Spleen (tissue), 11 donors: ENCODE measurements at regions not wholly inside any gene's neighbourhood (a gene's known extent, or its start where the extent isn't known, plus 50 kb on each side); places are given as distances from the start of the nearest gene placed in this dataset.

Experiments
- DNase-seq: peaks from one replicate; pipeline ENCODE4 v3.0.0-alpha.2; 2020
- H3K27ac ChIP-seq, 8 donors: fragments of 200-600 bp; sonication (generic) in 7 of 8; 1 replicate in 4 of 8; 2 replicates in 4 of 8; pipeline versions ENCODE4 v1.5.0 to v1.8.0; 2016 to 2021; ENCODE audit warnings: inconsistent platforms in 4 of 8, mild to moderate bottlenecking in 4 of 8, moderate library complexity in 1 of 8
- H3K27me3 ChIP-seq, 7 donors: fragments of 200-600 bp; sonication (generic) in 6 of 7; replicated peaks in 1 of 7; 1 replicate in 4 of 7; 2 replicates in 3 of 7; pipeline versions ENCODE4 v1.5.0 to v1.8.0; 2016 to 2021; ENCODE audit warnings: inconsistent platforms in 3 of 7, mild to moderate bottlenecking in 1 of 7
- H3K36me3 ChIP-seq, 6 donors: fragments of 200-600 bp; sonication (generic) in 5 of 6; 1 replicate in 4 of 6; 2 replicates in 2 of 6; pipeline versions ENCODE4 v1.5.0 to v1.8.0; 2016 to 2021; ENCODE audit warnings: inconsistent platforms in 2 of 6
- H3K4me1 ChIP-seq, 6 donors: fragments of 200-600 bp; sonication (generic) in 5 of 6; 1 replicate in 3 of 6; 2 replicates in 3 of 6; pipeline versions ENCODE4 v1.5.0 to v1.8.0; 2016 to 2021; ENCODE audit warnings: inconsistent platforms in 3 of 6
- H3K4me3 ChIP-seq, 8 donors: fragments of 200-600 bp; sonication (generic) in 7 of 8; 1 replicate in 4 of 8; 2 replicates in 4 of 8; pipeline versions ENCODE4 v1.5.0 to v1.8.0; 2016 to 2021; ENCODE audit warnings: inconsistent platforms in 4 of 8, mild to moderate bottlenecking in 4 of 8, moderate library complexity in 2 of 8
- H3K9me3 ChIP-seq, 8 donors: fragments of 200-600 bp; sonication (generic) in 7 of 8; 1 replicate in 4 of 8; 2 replicates in 4 of 8; pipeline versions ENCODE4 v1.5.0 to v1.8.0; 2016 to 2021; ENCODE audit warnings: inconsistent platforms in 4 of 8
- CTCF ChIP-seq, 11 experiments: fragments of 200-600 bp in 7 of 11; fragments of 450-650 bp in 4 of 11; sonication (generic) in 4 of 11; IDR thresholded peaks in 8 of 11; conservative IDR thresholded peaks in 3 of 11; 1 replicate in 7 of 11; 2 replicates in 4 of 11; pipeline versions ENCODE4 v1.4.0 to v1.8.0; 2016 to 2021; ENCODE audit warnings: antibody characterized with exemption in 11 of 11, inconsistent platforms in 4 of 11, mild to moderate bottlenecking in 1 of 11
- POLR2A ChIP-seq, 3 donors: fragments of 450-650 bp; IDR thresholded peaks; one replicate each; pipeline ENCODE4 v1.5.1; 2017; ENCODE audit warnings: antibody characterized with exemption in 3 of 3, mild to moderate bottlenecking in 1 of 3
- POLR2AphosphoS5 ChIP-seq, 3 donors: sonication (generic); formaldehyde crosslinking; IDR thresholded peaks; one replicate each; pipeline ENCODE4 v1.5.1; 2017; ENCODE audit warnings: antibody characterized with exemption in 3 of 3
- WGBS, 5 donors: extraction: QIAGEN DNeasy Blood & Tissue Kit in 3 of 5; methylation state at CpG; one replicate each; pipeline versions ENCODE4 v1.1.5 to v1.1.7; 2013 to 2018; 5-methylcytosine and 5-hydroxymethylcytosine counted together
- intact Hi-C: fragments of 100-400 bp; cut with DNase I; formaldehyde crosslinking; loops from one replicate; pipeline ENCODE4 v1.15.0; 2023; ENCODE audit warnings: low total_unique reads
- donor health status: healthy with polysubstance abuse.
- donor health status: DM: no; HTN: no; CAD: no; lungs with moderate emphysema.
- donor health status: DM: no; HTN: no; CAD: no.
- donor health status: Bipolar disorder and iron deficiency.
- donor health status: healthy.
- donor health status: DM: no; HTN: no; CAD: no.
- donor health status: DM: yes; HTN: yes; CAD: no.

DNA sequence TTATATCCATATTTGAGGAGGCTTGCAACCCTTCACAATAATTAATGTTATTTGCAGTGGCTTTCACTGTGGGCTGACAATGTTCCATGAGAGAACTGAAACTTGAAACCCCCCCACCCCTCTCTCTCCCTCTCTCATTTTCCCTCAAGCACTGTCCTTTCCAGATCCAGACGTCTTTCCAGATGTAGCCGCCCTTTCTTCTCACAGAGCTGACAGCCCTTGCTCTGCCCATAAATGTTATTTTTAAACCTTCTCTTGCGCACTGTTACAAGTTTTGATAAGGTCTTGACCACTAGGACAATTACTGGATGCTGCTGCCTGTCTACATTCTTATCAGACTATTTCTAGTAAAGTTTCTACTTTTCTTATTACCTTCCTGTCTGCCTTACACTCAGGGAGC, 91.4 kb upstream of the LINC00305 start:
- no peak for DNase-seq
- H3K27me3 ChIP-seq, result no peaks in the 10 kb centered on the region
- intact Hi-C loops, result no loop called here
- 75 to 81% (median 77%) methylated on average over 3 of the region's 3 CpGs for WGBS, 5 donors
- no peaks in the 10 kb centered on the region for H3K36me3 ChIP-seq
- H3K27ac ChIP-seq, result no peak overlapping the region
- H3K4me3 ChIP-seq, result no peak overlapping the region
- H3K9me3 ChIP-seq, result no peaks in the 10 kb centered on the region
- TF ChIP-seq POLR2AphosphoS5 (IDR thresholded peaks at IDR 0.05) (no peak), POLR2A (IDR thresholded peaks at IDR 0.05) (no peak), CTCF (IDR thresholded peaks at IDR 0.05 in 8 of 11, conservative IDR thresholded peaks at IDR 0.05 in 3 of 11) (no peak)
- H3K4me1 ChIP-seq, result no peaks in the 10 kb centered on the region

DNA sequence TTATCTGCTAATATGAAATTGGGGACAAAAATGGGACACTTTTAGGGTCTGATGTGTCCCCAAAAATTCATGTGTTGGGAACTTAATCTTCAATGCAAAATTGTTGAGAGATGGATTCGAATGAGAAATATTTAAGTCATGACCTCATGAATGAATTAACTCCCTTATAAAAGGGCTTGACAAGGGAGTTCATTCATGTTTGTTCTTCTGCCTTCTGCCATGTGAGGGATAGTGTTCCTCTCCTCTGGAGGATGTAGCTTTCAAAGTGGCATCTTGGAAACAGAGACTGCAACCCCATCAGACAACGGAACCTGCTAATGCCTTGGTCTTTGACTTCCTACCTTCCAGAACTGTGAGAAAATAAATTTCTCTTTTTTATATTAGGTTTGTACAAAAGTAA, 89.2 kb upstream of the LINC00305 start:
- TF ChIP-seq POLR2AphosphoS5 (IDR thresholded peaks at IDR 0.05), result no peak
- no peak for TF ChIP-seq CTCF (IDR thresholded peaks at IDR 0.05 in 8 of 11, conservative IDR thresholded peaks at IDR 0.05 in 3 of 11)
- Histone ChIP-seq H3K27me3 (no peaks in the 10 kb centered on the region), H3K9me3 (no peaks in the 10 kb centered on the region), H3K27ac (no peak overlapping the region), H3K4me1 (no peaks in the 10 kb centered on the region), H3K4me3 (no peak overlapping the region), H3K36me3 (no peaks in the 10 kb centered on the region)
- intact Hi-C loops, result no loop called here
- WGBS, 5 donors, result 82 to 89% (median 84%) methylated on average over 2 of the region's 2 CpGs
- no peak for DNase-seq

GRCh38 chr18:64234321-64234720, 85.4 kb upstream of the LINC00305 start:
- Histone ChIP-seq H3K36me3 (no peaks in the 10 kb centered on the region), H3K9me3 (peaks cover 0 to 10% (median 0%) of the 10 kb centered on the region in 8 donors), H3K4me3 (no peak overlapping the region), H3K27ac (no peak overlapping the region), H3K27me3 (no peaks in the 10 kb centered on the region), H3K4me1 (no peaks in the 10 kb centered on the region)
- no peak for DNase-seq
- intact Hi-C loops, result no loop called here
- no peak for TF ChIP-seq POLR2A (IDR thresholded peaks at IDR 0.05)
- TF ChIP-seq CTCF (IDR thresholded peaks at IDR 0.05 in 8 of 11, conservative IDR thresholded peaks at IDR 0.05 in 3 of 11), result no peak
- TF ChIP-seq POLR2AphosphoS5 (IDR thresholded peaks at IDR 0.05), result no peak
- 38 to 76% (median 67%) methylated on average over 3 of the region's 3 CpGs for WGBS, 5 donors

- Histone ChIP-seq H3K4me1 (no peaks in the 10 kb centered on the region), H3K4me3 (no peak overlapping the region), H3K27ac (no peak overlapping the region), H3K27me3 (no peaks in the 10 kb centered on the region), H3K36me3 (no peaks in the 10 kb centered on the region), H3K9me3 (peaks cover 0 to 10% (median 0%) of the 10 kb centered on the region in 8 donors)
- TF ChIP-seq POLR2AphosphoS5 (IDR thresholded peaks at IDR 0.05), result no peak
- TF ChIP-seq POLR2A (IDR thresholded peaks at IDR 0.05), result no peak
- TF ChIP-seq CTCF (IDR thresholded peaks at IDR 0.05 in 8 of 11, conservative IDR thresholded peaks at IDR 0.05 in 3 of 11), result no peak
- WGBS, 5 donors, result 61 to 83% (median 63%) methylated on average over 1 of the region's 1 CpG
- intact Hi-C loops, result no loop called here
- DNase-seq, result no peak
Measured at GRCh38 chr18:64233851-64234250, 85.0 kb upstream of the LINC00305 start.
